HG03135 (cell line): ENCODE measurements at regions not wholly inside any gene's neighbourhood (a gene's known extent, or its start where the extent isn't known, plus 50 kb on each side); places are given as distances from the start of the nearest gene placed in this dataset.
"Not testable (repeated sequence)": the region's sequence is repeated elsewhere in the genome, so short reads cannot be mapped to it uniquely, and the experiment has no call there.

Experiments
- ATAC-seq: cut with Tn5 transposase; IDR thresholded peaks from one replicate; pipeline ENCODE4 v1.9.1; 2021; ENCODE audit warnings: mild to moderate bottlenecking, moderate library complexity; ENCODE audit not compliant: unreplicated experiment

GRCh38 chr2:62335612-62336011 is 139.7 kb downstream of the B3GNT2 start:
- no peak for ATAC-seq

DNA sequence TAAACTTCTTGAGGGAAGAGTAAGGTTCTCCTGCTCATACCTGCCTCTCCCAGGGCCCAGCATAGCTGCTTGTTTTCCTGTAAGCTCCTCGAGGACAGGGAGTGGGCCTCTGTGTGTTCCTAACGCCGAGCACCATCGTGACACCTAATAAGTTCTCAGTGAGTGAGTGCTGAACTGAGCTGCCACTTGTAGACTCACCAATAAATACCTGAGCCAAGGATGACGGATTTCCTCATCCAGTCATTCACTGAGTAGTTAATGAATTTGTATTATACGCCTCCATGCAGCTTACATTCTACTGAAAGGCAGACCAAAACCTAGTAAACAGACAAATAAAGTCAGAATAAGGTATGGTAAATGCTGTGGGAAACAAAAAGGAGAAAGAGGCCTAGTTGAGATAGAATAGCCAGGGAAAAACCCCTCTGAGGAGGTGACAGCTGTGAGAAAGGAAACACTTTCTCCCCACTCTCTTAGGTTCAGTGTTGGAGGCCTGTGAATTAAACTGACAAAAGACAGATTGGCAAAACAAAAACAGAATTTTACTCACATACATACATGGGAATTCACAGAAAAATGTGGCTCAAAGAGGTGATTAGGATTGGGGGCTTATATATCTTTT is 138.6 kb downstream of the B3GNT2 start:
- no peak for ATAC-seq

DNA sequence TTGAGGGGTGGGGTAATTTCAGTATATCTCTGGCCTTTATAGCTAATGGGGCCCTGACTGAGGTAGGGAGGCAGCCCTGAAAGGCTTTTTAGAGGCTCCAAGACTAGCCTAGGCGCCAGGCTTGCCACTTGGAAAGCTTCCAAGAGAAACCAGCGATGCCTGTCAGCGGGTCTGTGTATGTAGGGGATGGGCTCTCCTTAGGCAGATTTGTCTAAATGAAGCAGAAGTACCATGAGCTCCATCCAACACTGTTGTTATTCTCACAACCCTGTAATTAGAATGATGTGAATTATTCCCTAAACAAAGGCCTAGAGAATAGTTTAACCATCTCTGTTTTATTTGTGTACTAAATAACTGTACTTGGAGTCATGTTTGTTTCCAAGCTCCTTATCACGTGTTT is 138.1 kb downstream of the B3GNT2 start:
- no peak for ATAC-seq

DNA sequence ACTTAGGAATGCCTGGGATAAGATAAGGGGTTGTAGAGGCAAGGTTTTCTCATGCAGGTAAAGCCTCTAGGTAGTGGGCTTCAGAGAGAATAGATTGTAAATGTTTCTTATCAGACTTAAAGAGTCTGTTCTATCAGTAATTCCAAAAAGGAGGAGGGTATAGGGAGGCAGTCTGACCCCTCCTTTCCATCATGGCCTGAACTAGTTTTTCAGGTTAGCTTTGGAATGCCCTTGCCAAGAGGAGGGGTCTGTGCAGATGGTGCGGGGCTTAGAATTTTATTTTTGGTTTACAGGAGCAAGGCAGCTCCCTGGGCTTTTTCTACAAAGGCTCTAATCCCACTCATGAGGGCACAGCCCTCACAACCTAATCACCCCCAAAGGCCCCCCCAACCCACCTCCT is 135.0 kb downstream of the B3GNT2 start:
- no peak for ATAC-seq

DNA sequence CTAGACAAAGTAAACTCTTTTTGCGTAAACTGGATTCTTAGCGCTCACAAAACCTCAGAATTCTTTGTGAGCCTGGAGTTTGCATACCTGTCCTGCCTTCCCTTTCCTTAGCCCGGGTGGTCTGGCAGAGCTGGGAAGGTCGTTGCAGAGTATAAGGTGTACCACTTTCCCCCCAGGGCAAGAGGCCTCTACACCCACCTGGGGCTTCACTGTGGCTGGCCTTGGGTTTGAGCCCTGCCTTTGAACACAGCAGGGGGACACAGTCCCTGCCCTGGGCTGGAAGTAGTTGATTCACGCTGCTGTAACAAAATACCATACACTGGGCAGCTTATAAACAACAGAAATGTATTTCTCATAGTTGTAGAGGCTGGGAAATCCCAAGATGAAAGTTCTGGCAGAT is 133.9 kb downstream of the B3GNT2 start:
- no peak for ATAC-seq

DNA sequence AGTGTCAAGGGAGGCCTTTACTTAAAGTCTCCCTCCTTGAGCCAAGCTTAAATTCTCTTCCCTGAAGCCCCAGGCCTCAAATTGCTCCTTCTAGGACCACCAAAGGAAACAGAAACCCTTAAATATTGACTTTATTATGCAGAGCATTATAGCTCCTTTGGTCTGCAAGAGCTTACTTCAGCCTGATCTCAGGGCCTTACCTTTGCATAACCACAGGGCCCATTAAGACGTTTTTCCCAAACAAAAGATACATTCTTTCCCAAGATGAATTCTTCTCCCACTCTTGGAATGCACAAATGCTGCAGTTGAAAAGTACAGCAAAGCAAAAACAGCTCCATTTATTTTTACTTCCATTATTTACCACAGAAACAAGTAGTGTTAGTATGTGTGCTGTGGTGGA is 130.8 kb downstream of the B3GNT2 start:
- no peak for ATAC-seq

DNA sequence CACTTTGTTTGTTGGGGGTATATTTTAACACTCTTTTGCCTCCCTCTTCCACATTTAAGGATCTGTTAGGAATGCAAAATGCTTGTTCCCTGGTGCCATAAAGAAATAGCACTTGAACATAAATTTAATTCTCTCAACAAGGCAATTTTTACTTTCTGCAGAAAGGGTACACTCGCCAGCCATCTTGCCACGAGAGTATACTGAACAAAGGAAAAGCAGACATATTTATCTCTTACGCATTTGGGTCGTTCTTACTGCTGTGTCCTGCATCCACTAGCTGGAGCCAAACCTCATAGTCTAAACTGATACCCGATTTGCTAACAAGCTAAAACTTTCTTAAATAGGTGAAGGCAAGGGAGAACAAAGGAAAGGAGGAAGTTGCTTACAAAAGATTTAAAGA is 129.5 kb downstream of the B3GNT2 start:
- ATAC-seq = no peak

- ATAC-seq = no peak
Observed at GRCh38 chr2:62321380-62322289, 125.7 kb downstream of the B3GNT2 start.

DNA sequence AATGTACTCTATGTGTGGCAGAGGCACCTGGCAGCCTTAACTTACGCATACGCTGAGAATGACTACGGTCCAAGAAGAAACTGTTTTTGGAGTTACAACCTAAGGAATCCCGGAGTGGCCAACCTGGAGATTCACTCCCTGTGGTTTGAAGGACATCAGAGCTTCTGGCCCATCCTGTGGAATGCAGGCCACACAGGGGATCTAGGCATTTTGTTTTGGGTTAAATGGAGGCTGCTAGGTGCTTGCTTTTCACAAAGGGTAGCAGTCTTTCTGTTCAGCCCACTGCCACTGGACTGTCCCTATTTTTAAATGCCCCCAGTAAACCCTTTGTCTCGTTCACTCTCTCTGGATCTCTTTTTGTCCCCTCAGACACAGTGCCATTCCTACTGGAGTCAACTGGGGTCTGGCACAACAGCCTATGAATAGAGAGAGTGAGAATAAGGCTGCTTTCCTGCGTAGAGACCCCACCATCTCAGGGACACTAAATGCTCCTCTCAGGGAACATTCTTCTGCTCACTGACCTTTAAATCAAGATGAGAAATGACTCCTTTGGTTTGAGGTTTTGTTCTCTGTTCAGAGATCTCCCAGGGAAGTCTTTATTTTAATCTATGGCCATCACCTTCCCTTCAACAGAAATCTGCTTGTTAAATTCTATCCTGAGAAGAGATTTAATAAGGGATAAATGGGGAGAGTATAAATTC is 124.9 kb downstream of the B3GNT2 start:
- ATAC-seq = no peak

- ATAC-seq = not testable (repeated sequence)
Observed at GRCh38 chr2:62320137-62320536, 124.2 kb downstream of the B3GNT2 start.

GRCh38 chr2:62319070-62319469 is 123.2 kb downstream of the B3GNT2 start:
- ATAC-seq = no peak

DNA sequence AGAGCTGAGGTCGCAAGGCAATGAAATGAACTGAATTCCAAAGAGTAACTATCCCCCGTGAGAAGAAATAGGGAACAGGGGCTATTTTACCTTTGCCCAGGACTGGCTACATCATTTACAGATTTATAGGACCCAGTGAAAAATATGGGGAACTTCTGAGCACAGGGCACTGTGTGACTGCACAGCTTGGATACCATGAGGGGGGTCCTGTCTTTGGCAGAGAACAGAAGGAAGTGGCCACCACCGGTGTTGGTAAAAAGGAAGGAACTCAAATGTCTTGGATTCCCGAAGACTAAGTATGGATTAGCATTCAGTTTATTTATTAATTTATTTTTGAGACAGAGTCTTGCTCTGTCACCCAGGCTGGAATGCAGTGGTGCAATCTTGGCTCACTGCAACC is 119.6 kb downstream of the B3GNT2 start:
- ATAC-seq = no peak

- ATAC-seq = no peak
Observed at GRCh38 chr2:62314291-62314690, 118.4 kb downstream of the B3GNT2 start.

DNA sequence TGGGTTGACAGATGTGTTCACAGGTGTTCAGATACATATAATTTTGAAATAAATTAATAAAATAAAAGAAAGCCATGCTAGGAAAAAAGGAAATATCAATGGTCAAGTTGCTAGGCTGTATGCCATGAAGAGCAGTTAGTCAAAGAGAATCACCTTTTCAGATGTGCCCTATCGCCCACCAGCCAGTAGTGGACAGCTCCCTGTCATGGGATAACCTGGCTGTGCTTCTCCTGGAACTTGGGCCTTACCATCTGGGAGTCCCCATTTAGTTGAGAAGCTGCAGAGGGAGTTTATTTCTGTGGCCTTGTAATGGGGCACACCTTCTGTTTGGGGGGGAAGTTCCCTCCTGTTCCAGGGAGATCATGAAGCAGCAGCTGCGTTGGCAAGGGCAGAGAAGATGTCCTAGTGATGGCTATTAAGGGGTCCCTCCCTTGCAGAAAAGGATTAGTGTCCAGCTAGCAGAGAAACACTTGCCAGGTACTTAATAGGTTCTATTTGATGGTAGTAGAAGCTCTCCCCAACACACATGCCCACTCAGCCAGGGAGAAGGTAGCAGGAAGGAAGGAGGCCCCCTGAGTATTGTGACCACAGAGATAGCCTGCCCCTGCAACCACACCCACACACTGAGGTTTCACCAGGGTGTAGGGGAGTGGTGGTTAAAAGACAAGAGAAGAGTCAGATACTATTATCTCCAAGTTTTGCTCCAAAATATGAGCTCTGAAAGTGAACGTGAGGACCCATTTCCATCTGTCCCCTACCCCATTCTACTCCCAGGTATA is 117.7 kb downstream of the B3GNT2 start:
- peak; percentile 65 for ATAC-seq

DNA sequence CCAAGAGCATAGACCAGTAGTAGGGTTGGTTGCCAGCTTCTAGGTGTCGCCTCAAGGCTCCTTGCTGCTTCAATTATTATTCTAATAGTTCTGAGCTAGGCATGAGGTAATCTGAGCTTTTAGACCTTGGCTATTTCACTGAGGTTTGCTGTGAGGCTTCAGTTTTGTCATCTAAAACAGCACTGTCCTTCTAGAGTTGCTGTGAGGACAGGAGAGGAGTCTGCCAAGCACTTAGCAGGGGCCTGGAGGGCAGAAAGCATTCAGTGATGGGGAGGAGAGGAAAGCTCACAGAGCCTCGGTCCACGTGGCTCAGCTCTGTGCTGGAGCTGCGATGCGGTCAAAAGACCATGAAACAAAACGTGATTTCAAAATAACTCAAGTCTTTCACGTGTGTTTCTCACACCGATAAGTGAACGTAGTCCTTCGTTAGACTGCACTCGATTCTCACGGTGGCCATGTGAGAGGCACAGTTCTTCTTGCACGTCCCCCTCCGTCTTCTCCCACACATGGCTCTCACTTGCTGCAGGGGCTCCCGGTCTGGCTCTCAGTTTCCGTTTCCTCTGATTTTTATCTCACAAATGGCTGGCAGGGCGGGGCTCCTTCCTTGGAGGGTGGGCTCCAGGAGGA is 113.7 kb downstream of the B3GNT2 start:
- peak; percentile 48 for ATAC-seq

GRCh38 chr2:62309081-62309464 is 113.2 kb downstream of the B3GNT2 start:
- no peak for ATAC-seq

DNA sequence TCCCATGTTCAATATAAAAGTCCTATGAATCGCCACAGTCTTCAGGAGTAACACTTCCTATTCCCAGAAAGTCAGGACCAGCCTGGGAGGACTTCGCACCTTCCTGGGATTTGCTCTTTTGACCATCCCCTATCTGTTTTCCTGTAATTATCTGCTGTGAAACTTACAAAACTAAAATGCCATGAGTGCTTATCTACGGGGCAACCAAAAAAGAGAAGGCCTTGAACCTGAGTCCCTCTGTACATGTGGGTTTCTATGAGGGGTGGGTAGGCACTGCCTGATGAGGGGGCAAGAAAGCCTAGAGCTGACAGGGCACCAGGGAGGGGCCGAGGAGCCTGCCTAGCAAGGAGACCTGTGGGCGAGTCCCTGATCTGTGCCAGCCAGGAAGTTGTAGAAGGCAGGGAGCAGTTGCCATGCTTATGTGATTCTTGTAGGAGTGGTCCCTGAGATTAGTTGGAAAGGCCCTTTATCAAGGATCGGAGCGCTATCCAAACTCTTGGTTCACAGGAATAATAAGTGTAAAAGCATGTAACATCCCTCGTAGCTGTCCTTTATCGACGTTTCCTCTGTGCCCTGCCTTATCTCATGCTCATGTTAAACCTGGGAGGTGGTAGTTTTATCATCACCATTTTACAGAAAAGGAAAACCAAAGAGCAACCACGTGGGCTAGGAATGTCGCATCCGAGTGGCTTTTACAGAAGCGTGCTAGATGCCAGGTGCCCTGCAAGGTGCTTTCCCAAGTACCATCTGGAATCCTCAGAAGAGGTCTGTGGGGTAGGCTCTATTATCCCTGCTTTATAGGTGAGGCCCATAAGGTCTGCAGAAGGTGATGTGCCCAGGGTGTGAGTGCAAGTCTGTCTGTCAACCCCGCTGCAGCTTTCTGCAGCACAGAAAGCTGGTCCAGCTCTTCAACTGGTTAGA is 111.8 kb downstream of the B3GNT2 start:
- ATAC-seq = no peak

- ATAC-seq = peak; percentile 37
Observed at GRCh38 chr2:62306751-62307468, 111.0 kb downstream of the B3GNT2 start.
